ENCODE measurements at regions not wholly inside any gene's neighbourhood (a gene's known extent, or its start where the extent isn't known, plus 50 kb on each side); places are given as distances from the start of the nearest gene placed in this dataset.

DNA sequence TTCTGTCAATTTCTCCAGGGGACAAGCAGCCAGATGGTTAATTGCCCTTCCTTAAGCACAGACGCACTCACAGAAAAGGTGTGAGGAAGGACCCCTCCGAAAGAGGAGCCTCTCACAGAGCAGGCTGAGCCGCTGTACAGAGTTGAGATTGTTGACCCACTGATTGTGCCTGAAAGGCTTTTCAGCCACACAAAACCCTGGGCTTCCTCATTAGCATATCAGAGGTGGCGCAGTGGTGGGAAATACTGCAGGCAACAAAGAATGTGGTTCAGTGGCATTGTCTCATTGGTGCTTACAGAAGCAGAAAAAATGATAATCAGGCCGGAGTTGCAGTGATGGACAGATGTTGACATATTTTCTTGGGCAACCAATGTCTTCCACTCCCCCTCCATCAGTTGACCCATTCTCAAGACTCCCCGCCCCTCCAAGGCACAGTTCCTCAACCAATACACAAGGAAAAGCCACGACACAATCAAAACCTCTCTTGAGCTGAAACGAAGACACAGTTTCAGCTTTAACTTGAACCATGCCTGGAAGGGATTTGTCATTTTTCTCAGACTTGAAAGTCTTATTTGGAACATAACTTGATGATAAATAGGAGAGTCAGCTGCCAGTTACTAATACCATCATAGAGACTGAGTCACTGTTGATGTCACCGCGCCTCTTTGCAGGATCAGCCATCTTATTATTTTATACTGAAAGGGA lies 53.1 kb downstream of the ATXN3L start:
- no peak for DNase-seq

DNA sequence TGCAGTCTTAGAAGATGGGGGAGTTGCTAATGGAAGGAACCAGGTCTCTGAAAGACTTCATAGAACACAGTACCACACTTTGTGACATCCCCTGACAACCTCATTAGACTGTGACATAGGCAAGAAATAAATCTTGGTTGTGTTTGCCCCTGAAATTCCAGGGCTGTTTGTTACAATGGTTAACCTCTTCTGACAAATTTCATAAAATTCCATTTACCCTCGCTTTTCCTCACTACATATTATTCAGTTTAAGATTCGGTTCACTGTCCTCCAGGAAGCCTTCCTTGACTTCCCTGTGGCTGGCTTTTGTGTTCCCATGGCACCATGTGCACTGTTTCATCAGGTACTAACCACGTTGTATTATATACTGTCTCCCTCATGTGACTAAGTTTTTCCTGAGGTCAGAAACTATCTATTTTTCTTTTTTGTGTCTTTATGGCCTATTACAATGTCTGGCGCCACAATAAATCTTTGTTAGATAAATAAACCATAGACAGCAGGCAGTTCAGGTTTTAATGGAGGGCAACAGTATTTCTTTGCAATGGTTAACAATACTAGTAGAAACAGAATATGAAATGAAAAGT lies 54.2 kb downstream of the ATXN3L start:
- DNase-seq: no peak

- no peak for DNase-seq
These were observed 54.7 kb downstream of the ATXN3L start for GRCh38 chrX:13265111-13265510.

DNA sequence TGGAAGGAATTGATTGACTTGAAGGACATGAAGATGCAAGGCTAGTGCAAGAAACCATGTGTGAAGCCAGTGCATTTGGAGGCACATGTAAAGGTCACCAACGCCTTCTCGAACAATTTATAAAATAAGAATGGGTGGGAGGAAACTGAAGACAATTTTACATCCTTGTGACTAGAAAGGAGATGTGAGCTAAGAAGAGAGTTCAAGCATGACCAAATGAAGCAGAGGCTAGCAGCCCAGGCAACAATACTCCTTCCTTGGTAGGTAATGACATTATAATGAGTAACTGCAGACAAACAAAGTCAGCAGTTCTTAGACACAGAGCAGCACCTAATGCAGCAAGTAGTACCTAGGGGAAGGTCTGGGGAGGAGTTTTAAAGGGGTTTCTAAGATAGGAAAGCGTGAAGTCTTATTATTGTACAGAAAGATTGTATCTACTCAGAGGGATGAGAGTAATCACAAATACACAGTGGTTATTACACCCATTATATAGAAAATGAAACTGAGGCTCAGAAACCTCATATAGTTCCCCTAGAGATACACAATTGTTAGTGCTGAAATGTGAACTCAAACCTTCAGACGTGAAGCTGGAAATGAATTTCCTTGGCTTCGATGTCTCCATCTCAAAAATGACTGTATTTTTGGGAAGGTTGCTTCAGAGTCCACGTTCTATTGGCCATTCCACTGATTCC lies 56.1 kb downstream of the ATXN3L start:
- no peak for DNase-seq

DNA sequence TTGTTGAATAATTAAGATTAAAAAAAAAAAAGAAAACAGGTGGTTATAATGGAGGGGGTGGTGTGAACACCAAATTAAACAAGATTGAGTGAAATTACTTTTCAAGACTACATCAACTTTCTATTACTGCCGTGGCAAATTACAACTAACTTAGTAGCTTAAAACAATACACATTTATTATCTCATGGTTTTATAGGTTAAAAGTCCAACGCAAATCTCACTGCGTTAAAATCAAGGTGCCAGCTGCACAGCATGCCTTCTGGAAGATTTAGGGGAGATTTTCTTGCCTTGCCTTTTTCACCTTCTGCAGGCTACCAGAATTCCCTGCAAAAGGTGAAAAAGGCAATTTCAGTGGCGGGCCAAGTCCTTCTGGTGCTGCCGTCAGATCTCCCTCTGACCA lies 58.5 kb downstream of the ATXN3L start:
- DNase-seq: no peak

GRCh38 chrX:13260598-13260997 lies 59.3 kb downstream of the ATXN3L start:
- no peak for DNase-seq

DNA sequence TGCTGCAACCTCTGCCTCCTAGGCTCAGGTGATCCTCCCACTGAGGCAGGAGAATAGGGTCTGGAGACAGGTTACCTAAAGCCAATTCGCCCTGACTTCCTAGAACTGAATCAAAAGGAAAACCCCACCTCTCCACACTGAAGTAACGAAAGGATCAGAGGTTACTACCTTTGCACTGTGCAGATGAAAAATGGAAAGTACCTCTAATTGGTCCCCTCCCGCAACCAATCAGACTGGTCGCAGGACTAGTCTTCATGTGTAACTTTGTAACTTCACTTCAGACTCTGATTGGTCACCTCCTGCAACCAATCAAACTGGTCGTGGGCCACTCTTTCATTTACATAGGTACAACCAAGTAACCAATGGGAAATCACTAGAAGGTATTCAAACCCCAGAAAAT lies 61.1 kb downstream of the ATXN3L start:
- no peak for DNase-seq

DNA sequence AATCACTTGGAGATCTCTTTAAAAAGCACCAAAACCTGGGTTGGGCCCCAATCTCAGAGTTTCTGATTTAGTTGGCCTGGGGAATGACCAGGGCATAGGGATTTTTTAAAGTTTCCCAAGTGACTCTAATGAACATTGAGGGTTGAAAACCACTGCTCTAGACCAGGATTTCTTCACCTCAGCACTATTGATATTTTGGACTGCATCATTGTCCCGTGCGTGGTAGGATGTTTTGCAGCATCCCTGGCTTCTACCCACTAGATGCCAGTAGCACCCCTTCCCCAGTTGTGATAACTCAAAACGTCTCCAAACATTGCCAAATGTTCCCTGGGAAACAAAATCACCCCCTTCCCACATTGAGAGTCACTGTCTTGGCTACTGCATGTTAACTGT lies 61.8 kb downstream of the ATXN3L start:
- no peak for DNase-seq

- DNase-seq: no peak
These were observed 62.4 kb downstream of the ATXN3L start for GRCh38 chrX:13257223-13258051.

DNA sequence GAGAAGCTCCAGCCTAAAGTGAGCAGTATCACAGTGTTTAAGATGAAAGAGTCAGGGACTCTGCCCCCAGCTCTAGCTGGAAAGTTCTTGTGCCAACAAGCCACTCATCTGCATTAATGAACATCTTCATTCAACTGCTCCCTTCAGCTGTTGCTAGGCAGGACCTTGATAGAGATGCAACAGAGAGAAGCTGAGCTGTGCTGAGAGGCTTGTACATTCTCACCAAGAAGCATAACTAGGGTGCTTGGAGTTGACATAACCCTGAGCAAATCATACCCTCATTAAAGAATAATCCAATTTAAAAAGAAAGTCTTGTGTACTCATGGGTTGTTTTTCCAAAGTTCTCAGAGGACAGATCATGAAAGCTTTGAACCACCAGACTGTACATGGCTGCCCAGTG lies 63.2 kb downstream of the ATXN3L start:
- DNase-seq: no peak

- DNase-seq: no peak
These were observed 65.0 kb downstream of the ATXN3L start for GRCh38 chrX:13254870-13255269.

- DNase-seq: no peak
These were observed 65.6 kb downstream of the ATXN3L start for GRCh38 chrX:13254076-13254785.

GRCh38 chrX:13253223-13253622 lies 66.6 kb downstream of the ATXN3L start:
- DNase-seq: no peak

- DNase-seq: no peak
These were observed 67.1 kb downstream of the ATXN3L start for GRCh38 chrX:13252726-13253125.

DNA sequence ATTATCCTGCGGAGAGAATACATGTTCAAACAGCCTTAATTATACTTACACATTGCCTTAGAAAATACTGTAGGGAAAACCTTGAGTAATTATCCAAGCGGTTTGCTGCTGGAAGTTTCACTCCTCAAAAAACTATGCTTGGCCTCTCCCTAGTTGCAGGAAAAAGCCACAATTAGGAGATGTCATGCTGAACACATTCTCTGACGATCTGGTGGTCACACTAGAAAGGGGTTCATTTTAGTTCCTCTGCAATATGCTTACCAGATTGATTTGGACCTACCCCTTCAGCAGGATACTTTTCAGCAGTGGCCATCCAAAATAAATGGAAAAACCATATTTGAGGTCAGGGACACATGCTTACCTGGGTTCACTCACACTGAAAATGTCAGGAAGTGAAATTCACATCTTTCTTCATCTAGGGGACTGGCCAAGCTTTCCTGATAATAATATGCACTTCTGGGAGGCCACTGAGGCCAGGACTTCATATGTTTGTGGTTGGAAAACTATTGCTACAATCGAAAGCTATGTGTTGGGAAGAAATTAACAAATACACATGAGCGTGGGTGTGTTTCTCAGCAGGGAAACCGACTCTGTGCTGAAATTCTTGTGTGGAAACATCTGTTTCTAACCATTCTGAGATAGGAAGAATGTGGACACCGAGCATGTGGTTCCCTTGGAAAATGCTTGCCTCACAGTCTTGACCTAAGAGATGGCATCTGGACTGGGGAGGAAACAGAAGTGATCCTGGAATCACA lies 68.8 kb downstream of the ATXN3L start:
- no peak for DNase-seq

DNA sequence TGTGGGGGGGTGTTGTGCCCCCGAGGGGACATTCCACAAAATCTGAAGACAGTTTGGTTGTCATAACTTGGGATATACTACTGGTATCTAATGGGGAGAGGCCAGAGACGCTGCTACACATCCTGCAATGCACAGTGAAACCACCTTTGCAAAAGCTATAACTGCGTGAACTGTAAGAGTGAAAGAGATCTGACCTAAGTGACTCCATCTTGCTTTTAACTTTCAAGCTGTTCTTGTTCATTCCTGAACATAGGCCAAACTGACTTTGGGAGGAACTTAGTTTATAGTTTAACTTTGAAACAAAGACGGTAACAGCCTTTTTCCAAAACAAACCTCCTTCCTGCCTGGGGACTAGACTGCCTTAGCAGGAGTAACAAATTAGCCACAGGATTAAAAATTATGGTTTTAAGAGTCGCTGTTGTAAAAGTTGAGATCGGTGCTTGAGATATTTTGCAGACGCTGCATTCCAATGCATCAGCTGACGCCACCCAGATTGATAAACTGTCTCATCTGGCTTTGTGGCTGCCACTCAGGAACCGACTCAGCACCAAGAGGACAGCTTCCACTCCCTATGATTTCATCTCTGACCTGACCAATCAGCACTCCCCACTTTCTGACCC lies 70.9 kb downstream of the ATXN3L start:
- no peak for DNase-seq

GRCh38 chrX:13239272-13239671 lies 80.6 kb downstream of the ATXN3L start:
- DNase-seq: no peak

DNA sequence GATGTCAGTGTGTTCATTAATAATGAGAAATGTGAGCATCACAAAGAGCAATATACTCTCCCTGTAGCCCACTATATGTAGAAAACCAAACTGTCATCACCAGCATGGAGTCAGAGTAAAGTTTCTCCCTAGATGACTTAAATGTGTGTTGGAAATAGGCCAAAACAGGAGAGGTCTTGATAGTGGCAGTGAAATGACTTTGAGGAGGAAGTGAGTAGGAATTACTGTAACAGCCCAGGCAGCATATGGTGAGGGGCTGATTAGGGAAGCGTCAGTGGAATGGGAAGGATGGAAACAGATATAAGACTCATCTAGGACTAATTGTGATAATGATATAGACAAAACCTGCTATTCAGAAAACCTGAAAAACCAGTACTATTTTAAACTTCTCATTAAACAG lies 83.9 kb downstream of the ATXN3L start:
- DNase-seq: no peak

DNA sequence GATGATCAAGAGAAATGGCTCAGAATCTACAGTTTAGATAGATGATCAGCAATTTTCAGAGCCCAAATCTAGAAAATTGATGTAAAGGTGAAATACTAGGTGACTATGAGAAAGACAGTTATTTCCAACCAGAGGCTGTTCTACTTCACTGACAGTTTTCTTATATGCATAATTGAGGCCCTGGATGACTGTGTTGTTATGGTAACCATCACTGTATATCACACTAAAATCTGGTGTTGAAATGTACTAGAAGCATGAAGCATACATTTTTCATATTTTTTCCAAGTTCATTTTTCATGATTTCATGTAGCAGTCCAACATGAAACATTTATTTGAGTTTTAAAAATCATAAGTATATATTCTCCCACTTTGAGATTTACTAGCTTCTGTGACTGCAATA lies 87.4 kb downstream of the ATXN3L start:
- DNase-seq: no peak

DNA sequence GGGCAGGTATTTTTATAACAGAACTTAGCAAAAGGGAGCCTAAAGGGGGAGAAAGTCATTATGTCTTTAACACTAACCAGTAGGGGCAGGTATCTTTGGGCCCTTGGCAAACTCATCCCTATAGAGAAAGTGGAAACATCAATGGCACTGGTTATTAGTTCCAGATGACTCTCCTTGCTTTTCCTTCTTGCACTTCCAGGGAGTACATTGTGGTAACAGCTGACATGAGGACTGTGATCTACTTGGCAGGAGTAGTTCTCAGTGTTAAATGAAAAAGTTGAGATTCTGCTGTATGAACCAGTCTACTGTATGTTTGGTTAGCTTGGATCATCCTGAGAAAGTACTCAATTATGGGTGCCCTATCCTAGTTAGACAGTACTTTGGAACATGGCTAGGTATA lies 93.6 kb downstream of the ATXN3L start:
- DNase-seq: no peak

DNA sequence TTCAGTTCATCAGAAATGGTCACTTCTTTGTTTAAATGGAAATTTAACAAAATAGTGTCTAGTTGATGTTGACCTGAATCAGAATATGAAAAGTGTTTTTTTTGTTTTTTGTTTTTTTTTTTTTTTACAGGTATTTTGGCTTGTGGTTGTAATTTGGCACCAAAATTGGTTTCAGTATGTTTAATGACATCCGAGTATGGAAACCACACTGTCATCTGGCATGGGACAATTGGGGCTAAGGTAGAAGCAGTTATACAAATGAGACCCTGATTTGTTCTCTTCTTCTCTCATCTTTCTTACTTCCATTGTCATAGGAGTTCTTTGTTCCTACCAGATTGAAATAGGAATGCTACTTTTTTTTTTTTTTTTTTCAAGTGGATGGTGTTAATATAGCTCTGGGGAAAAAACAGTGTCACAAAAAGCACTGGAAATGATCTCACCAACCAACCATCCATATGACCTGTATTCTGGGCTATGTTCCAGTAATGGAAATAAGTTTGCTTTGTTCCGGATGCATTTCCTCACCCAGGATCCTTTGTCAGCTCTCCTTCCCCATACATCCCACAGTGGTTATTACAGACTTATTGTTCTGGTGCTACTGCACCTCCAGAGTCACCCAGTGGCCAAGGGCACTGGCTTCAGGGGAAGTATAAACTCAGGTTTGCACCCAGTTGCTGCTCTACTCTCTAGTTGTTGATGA lies 95.8 kb downstream of the ATXN3L start:
- DNase-seq: peak; percentile 45 to 70

Data from NCI-H446 (cell line).